Forelimb muscle (tissue), 1 donor: ENCODE measurements at regions not wholly inside any gene's neighbourhood (a gene's known extent, or its start where the extent isn't known, plus 50 kb on each side); places are given as distances from the start of the nearest gene placed in this dataset.

Experiments
- DNase-seq: peaks from one replicate; pipeline ENCODE4 v3.0.0-alpha.2; 2013; ENCODE audit warnings: low read depth

GRCh38 chr16:73746554-73746953 lies 550.1 kb upstream of the PSMD7 start:
- no peak for DNase-seq

GRCh38 chr16:73743665-73744496 lies 552.7 kb upstream of the PSMD7 start:
- DNase-seq, result no peak

DNA sequence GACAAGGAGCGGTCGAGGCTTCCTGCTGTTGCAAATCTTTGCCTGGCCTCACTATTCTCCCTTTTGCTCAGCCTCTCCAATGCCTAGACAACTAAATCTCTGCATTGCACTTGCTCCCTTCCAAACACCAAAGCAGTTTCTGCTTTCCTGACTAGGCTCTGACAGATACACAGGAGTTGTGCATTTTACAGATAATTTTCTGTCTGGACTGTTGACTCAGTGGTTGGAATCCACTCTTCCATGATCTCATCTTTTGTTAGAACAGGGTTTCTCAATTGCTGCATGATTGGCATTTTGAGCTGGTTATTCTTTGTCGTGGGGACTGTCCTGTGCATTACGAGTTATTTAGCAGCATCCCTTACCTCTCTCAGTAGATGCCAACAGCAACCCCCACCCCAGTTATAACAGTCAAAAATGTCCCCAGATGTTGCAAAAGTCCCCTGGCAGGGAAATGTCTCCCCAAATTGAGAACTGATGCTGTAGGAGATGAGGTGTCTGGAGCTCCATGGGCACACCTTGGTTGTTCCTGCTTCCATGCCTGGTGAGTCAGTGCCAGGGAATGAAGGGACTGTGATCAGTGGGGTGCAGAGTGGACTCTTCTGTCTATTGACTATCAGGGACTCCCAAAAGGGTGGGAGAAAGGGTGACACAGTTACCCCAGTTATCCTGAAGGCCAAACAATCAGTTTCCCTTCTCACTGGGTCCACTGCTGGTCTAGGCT lies 557.4 kb upstream of the PSMD7 start:
- no peak for DNase-seq

DNA sequence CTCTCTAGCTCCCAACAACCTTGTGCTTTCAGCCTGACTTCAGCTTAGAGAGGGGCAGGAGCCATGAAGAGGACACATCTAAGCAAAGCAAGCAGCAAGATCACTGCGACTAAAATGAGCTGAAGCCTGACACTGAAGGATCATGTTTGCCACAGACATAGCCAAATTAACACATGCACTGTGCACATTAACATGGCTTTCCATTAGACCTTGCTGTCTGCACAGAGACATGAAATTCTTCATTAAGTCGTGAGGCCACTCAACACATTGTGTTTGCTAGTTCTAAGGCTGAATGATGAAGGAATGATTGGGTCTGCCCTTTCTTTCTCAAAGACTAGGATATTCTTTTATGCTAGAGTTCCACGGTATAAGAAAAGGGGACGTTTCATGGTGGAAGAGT lies 558.3 kb upstream of the PSMD7 start:
- DNase-seq, result no peak

DNA sequence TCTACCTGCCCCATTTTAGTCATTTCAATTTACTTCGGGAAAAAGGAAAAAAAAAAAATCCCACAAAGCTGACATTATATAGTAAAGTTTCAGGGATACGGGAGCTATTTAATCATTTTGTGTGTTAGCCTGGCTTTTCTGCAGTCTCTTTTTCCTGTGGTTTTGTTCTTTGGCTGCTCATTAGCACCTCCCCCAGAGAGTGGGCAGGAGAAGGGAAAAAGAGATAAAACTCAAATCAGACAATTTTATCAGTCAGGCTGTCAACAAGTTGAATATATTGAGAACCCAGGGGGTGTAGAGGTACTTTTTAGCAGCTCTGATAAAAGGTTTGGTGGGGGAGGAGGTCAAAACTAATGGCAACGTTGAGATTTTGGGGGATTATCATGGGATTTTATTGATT lies 559.0 kb upstream of the PSMD7 start:
- no peak for DNase-seq

GRCh38 chr16:73735954-73736353 lies 560.7 kb upstream of the PSMD7 start:
- no peak for DNase-seq

DNA sequence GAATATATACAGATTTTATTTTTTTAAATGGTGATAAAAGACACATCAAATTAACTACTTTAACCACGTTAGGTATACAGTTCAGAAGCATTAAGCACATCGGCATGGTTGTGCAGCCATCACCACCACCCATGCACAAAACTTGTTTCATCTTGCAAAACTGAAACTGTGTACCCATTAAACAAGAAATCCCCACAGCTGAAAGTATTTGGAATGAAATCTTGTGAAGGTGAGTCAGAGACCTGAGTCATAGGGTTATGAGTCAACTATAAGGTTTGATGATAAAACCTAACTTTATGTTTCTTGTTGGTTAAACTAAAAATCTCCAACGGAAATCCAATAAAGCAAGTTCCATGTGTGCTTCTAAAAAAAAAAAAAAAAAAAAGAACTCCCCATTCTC lies 561.6 kb upstream of the PSMD7 start:
- no peak for DNase-seq

- DNase-seq, result no peak
Measured at GRCh38 chr16:73732681-73733080, 563.9 kb upstream of the PSMD7 start.

- DNase-seq, result no peak
Measured at GRCh38 chr16:73732143-73732542, 564.5 kb upstream of the PSMD7 start.

DNA sequence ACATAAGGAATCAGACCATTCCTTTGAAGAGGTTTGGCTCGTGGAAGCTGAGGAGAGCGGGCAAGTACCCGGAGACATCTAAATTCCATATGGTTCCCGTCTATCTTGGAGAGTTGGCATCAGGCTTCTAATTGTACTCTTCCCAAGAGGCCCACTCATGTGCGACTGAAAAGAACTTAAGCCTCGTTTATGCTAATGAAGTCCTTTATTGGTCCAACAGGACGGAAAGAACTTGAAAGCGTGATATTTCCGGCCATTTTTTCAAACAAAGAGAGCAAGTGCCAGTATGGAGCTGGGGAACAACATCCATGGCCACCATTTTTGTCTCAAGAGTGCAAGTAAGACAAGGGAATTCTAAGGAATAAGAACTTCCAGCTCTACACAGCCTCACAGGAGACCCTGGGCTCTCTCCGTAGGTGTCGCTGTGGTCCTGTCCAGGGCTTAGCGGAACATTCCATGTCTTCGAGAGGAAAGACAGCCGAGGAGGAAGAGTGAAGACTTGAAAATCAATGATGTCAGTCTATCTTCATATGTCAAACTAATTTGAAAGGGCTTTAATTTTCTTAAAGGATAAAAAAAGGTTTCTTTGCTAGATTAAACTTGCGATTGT lies 566.0 kb upstream of the PSMD7 start:
- DNase-seq, result no peak

DNA sequence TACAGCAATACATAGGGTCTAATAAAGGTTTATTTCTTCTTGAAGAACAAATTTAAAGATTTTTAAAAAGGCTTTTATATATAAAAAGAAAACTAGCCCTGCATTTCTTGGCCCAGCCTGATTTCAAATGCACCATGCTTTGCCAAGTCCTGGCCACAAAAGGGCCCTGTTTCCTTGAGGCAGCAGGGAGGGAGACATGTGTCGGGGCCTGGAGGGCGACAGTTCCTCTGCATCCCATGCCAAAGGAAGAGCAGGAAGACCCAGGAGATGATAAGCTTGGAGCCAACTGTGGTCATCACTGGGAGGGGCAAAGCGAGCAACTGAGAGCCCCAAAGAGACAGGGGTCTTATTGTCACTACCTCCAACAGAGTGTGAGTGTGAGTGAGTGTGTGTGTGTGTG lies 571.5 kb upstream of the PSMD7 start:
- no peak for DNase-seq

DNA sequence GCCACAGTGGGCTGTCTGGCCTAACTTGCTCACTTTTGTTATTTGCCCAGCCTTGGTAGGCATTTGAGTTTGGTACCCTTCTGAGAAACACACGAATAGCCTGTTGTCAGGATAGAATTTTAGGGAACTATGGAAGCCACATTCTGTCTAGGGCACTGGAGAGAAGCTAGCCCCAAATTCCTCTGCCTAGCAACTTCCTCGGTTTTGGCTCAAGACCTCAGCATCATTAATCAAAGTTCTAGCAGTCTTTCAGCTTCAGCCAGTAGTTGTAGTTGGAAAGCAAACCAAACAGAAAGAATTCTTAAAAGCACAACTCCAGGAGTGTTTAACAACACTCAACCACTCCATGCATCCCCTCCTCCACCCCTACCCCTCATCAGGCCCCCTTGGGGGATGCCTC lies 572.1 kb upstream of the PSMD7 start:
- no peak for DNase-seq

GRCh38 chr16:73717266-73717974 lies 579.2 kb upstream of the PSMD7 start:
- no peak for DNase-seq

GRCh38 chr16:73714976-73715375 lies 581.6 kb upstream of the PSMD7 start:
- DNase-seq, result no peak

DNA sequence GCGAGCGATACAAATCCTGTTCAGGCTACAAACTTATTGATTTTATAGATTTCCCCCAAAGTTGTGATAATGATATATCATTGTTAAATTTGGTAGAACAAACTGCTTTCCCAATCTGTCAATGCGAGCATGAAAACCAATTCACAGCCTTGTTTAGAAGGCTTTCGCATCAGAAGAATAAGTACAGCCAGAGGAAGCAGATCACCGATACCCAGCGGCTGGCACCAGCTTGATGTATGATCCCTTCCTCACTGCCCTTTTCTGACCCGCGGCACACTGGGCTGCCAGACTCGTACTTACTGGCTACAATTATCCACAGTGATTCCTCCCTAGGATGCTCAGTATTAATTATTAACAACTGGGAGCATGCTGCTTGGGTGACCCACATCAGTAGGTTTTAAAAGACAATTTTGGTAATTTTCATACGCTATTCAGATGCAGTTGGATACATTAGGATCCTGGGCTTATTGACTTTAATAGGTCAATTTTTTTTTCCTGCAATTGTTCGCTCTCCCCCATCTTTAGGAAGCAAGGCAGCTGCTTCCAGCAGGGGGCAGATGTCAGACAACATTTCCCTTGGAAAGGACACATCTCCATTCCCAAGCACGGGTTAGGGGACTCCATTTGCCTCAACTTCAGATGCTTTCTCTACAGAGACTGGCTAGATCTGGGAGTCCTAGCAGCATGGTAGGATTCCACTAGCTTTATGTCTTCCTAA lies 582.7 kb upstream of the PSMD7 start:
- DNase-seq, result no peak

- DNase-seq, result no peak
Measured at GRCh38 chr16:73713251-73713650, 583.4 kb upstream of the PSMD7 start.

DNA sequence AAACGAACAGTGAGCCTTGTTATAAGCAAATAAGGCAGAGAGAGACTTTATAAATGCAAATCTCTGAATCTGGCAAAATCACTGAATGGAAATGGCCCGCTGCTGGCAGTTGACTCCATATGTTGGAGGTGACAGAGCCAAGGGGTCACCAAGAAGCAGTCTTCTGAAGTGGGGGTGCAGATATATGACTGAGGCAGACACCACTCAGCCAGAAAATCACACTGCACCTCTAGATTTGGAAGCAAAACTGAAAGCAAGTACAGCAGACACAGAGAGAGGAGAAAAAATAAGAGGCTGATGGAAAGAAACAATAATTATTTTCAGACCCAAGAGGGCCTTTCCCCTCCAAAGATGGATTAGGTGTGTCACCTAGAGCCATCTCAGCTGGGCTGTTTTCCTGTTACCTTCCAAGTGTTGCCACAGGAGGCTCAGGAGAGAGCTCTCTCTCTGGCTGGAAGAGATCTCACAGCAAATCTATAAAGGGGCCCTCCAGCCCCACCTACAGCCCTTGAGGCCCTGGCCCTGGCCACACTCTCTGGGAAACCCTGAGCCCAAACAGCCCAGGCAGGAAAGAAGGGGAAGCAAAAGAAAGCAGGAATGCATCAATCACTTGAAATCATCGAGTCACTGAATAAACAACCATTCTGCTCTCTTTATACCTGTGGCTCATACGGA lies 585.1 kb upstream of the PSMD7 start:
- DNase-seq, result no peak

- no peak for DNase-seq
Measured at GRCh38 chr16:73710526-73710925, 586.1 kb upstream of the PSMD7 start.

DNA sequence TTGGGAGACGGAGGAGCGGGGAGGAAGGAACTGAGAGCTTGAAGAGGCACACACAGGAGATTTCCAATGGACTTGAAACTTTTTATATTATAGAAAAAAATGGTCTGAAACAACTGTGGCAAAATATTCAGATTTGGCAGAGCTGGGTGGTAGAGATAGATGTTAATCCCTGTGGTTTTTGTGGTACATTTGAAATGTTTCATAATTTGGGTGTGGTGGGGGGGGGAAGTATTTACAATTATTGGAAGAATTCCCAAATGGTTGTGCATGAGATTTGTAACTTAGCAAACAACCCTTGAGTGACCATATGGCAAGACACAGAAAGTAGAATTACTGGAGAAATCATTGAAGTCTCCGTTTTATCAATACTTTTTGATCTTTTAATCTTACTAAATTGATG lies 588.8 kb upstream of the PSMD7 start:
- DNase-seq, result no peak

DNA sequence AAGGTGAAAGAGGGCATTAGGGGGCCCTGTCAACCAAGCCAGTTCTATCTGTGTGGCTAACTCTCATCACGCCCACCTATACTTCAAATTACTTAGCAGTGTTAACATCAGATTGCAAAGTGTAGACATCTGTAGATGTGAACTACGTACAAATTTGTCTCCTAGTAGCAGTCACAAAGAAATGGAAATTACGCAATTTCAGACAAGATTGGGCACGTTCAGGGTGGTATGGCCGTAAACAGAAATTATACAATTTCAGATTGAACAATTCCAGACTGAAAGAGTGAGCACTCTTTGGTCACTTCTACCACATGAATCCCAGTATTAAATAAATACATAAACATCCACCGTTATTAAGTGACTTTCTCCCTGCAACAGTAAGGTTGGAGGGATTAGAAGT lies 592.7 kb upstream of the PSMD7 start:
- DNase-seq, result no peak

GRCh38 chr16:73697336-73697735 lies 599.3 kb upstream of the PSMD7 start:
- DNase-seq, result no peak
